ENCODE measurements at regions not wholly inside any gene's neighbourhood (a gene's known extent, or its start where the extent isn't known, plus 50 kb on each side); places are given as distances from the start of the nearest gene placed in this dataset.

DNA sequence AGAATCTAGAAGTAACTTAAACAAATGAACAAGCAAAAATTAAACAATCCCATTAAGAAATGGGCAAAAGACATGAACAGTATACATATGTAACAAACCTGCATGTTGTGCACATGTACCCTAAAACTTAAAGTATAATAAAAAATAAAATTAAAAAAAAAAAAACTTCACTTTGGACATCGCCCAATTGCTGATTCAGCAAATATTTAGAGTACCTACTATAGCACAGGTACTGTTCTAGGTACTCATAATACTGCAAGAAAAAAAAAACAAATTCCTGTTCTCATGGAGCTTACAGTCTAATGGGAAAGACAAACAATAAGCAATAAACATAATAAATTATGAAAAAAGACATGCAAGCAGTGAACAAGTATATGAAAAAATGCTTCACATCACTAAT, 501.5 kb upstream of the HS3ST5 start:
- Histone ChIP-seq H3K27me3 (no peaks in the 10 kb centered on the region), H3K9me3 (peaks cover 0 to 3% (median 0%) of the 10 kb centered on the region in 4 donors), H3K4me1 (no peaks in the 10 kb centered on the region), H3K36me3 (no peaks in the 10 kb centered on the region), H3K4me3 (no peak overlapping the region), H3K27ac (no peak overlapping the region)
- intact Hi-C loops (cut with DNase I) = no loop called here
- TF ChIP-seq, protein P1, sequence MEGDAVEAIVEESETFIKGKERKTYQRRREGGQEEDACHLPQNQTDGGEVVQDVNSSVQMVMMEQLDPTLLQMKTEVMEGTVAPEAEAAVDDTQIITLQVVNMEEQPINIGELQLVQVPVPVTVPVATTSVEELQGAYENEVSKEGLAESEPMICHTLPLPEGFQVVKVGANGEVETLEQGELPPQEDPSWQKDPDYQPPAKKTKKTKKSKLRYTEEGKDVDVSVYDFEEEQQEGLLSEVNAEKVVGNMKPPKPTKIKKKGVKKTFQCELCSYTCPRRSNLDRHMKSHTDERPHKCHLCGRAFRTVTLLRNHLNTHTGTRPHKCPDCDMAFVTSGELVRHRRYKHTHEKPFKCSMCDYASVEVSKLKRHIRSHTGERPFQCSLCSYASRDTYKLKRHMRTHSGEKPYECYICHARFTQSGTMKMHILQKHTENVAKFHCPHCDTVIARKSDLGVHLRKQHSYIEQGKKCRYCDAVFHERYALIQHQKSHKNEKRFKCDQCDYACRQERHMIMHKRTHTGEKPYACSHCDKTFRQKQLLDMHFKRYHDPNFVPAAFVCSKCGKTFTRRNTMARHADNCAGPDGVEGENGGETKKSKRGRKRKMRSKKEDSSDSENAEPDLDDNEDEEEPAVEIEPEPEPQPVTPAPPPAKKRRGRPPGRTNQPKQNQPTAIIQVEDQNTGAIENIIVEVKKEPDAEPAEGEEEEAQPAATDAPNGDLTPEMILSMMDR (IDR thresholded peaks at IDR 0.05) = no peak
- TF ChIP-seq POLR2A (IDR thresholded peaks at IDR 0.05) = no peak
- no peak for DNase-seq
- 74 to 79% methylated on average over 1 of the region's 1 CpG for WGBS, 2 donors

DNA sequence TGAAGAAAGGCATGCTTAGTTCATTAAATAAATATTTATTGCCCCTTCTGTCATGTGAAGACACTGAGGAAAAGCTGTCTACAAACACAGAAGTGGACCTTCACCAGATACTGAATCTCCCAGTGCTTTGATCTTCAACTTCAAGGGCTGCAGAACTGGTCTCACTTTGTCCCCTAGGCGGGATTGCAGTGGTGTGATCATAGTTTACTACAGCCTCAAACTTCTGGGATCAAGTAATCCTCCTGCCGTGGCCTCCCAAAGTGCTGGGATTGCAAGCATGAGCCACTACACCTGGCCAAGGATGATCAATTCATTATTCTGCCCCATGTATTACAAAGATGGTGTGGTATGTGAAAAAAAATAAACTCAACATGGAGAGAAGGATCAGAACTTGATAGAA, 496.2 kb upstream of the HS3ST5 start:
- intact Hi-C loops (cut with DNase I) = no loop called here
- WGBS, 2 donors = 72 to 88% methylated on average over 2 of the region's 2 CpGs

DNA sequence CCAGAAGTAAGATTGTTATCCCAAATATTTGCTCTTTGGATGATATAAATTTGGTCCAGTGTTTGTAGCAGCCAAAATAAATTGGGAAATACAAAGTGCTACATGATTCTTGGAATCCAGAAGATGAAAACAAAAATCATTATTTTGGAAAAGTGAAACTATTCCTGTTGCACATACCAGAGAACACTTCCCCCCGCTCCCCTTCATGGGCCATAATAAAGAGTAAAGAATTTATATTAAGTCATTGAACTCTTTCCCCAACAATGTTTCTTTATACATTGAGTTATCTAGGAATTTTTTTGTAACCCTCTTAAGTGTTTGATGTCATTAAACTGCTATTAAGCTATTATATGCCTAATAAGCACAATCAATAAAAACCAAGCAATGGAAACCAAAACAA, 490.4 kb upstream of the HS3ST5 start:
- no peaks in the 10 kb centered on the region for H3K4me1 ChIP-seq
- H3K27ac ChIP-seq = no peak overlapping the region
- no peaks in the 10 kb centered on the region for H3K27me3 ChIP-seq
- 88 to 91% methylated on average over 1 of the region's 1 CpG for WGBS, 2 donors
- peaks cover 0 to 4% (median 0%) of the 10 kb centered on the region in 4 donors for H3K9me3 ChIP-seq
- intact Hi-C loops (cut with DNase I) = no loop called here
- no peak for TF ChIP-seq EP300 (IDR thresholded peaks at IDR 0.05)
- TF ChIP-seq POLR2A (IDR thresholded peaks at IDR 0.05) = no peak
- no peak for TF ChIP-seq POLR2AphosphoS5 (IDR thresholded peaks at IDR 0.05)
- TF ChIP-seq, protein P1 (IDR thresholded peaks at IDR 0.05) = no peak
- H3K4me3 ChIP-seq = no peak overlapping the region
- no peaks in the 10 kb centered on the region for H3K36me3 ChIP-seq
- DNase-seq = no peak

More for the DNA sequence above, 496.2 kb upstream of the HS3ST5 start:
- no peak overlapping the region for H3K27ac ChIP-seq
- DNase-seq = no peak
- H3K9me3 ChIP-seq = no peaks in the 10 kb centered on the region
- H3K36me3 ChIP-seq = no peaks in the 10 kb centered on the region
- H3K4me3 ChIP-seq = no peak overlapping the region
- no peaks in the 10 kb centered on the region for H3K4me1 ChIP-seq
- no peaks in the 10 kb centered on the region for H3K27me3 ChIP-seq
- TF ChIP-seq EP300 (IDR thresholded peaks at IDR 0.05) (no peak), POLR2AphosphoS5 (IDR thresholded peaks at IDR 0.05) (no peak), POLR2A (IDR thresholded peaks at IDR 0.05) (no peak)
- TF ChIP-seq, protein P1 (IDR thresholded peaks at IDR 0.05) = no peak

DNA sequence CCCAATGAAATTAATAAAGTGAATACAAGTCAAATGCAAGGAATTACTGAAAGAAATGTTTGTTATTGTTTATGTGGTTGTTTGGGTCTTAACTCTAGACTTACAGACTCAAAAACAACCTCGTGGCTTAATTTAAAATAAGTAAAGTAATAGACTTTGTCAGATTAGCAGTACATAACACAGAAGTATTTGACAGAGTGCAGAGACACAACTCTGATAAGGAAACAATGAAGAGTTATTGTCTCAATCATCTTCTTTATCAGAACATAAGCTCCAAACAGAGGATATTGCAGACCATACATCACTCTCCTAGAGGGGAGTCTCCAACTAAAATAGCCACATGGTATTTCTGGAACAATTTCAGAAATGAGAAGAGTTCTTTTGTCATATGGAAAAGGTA, 487.7 kb upstream of the HS3ST5 start:
- Histone ChIP-seq H3K36me3 (no peaks in the 10 kb centered on the region), H3K27me3 (no peaks in the 10 kb centered on the region), H3K4me3 (no peak overlapping the region), H3K4me1 (no peaks in the 10 kb centered on the region), H3K27ac (no peak overlapping the region), H3K9me3 (peaks cover 0 to 4% (median 0%) of the 10 kb centered on the region in 4 donors)
- WGBS, 2 donors = 15 to 60% methylated on average over 1 of the region's 1 CpG
- no peak for DNase-seq
- intact Hi-C loops (cut with DNase I) = no loop called here
- TF ChIP-seq, protein P1 (IDR thresholded peaks at IDR 0.05) = no peak
- TF ChIP-seq POLR2AphosphoS5 (IDR thresholded peaks at IDR 0.05) (no peak), POLR2A (IDR thresholded peaks at IDR 0.05) (no peak), EP300 (IDR thresholded peaks at IDR 0.05) (no peak)

DNA sequence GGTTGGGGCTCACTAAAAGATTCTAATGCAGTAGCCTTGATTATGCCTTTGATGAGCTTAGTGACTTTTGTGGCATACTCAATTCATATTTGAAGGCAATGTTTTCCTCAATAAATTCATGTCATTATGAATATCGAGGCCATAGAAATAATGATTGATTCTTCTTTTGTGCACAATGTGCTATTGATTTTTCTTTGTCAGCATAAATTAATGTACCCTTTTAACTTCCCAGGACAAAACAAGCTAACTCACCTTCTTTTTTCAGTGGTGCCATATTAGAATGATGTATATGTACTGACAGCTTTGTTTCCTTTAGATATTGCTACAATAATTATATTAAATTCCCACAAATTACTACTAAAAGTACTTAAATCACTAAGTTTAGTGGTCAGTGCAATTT, 484.3 kb upstream of the HS3ST5 start:
- no peaks in the 10 kb centered on the region for H3K4me1 ChIP-seq
- H3K9me3 ChIP-seq = peaks cover 0 to 4% (median 0%) of the 10 kb centered on the region in 4 donors
- H3K27ac ChIP-seq = no peak overlapping the region
- DNase-seq = no peak
- intact Hi-C loops (cut with DNase I) = no loop called here
- TF ChIP-seq EP300 (IDR thresholded peaks at IDR 0.05) = no peak
- TF ChIP-seq POLR2A (IDR thresholded peaks at IDR 0.05) = no peak
- TF ChIP-seq, protein P1 (IDR thresholded peaks at IDR 0.05) = no peak
- no peak for TF ChIP-seq POLR2AphosphoS5 (IDR thresholded peaks at IDR 0.05)
- 82 to 84% methylated on average over 1 of the region's 1 CpG for WGBS, 2 donors
- no peaks in the 10 kb centered on the region for H3K27me3 ChIP-seq
- no peak overlapping the region for H3K4me3 ChIP-seq
- H3K36me3 ChIP-seq = no peaks in the 10 kb centered on the region
